BJ (cell line): ENCODE measurements at regions not wholly inside any gene's neighbourhood (a gene's known extent, or its start where the extent isn't known, plus 50 kb on each side); places are given as distances from the start of the nearest gene placed in this dataset.

Experiments used
- CTCF ChIA-PET: fragments of 350-600 bp; formaldehyde crosslinking; extraction: SDS; loops from one replicate; lab custom pipeline; 2021; ENCODE audit warnings: antibody characterized with exemption, inconsistent platforms; lab: Yijun Ruan, JAX
- POLR2A ChIA-PET: fragments of 300-600 bp; sonication (Branson Sonifier 250); formaldehyde crosslinking; extraction: SDS; loops from one replicate; lab custom pipeline; 2021; ENCODE audit warnings: antibody characterized with exemption; lab: Charles Lee
- DNase-seq: peaks from one replicate; pipeline ENCODE4 v3.0.0-alpha.2; 2011; ENCODE audit warnings: low read depth
- H3K27me3 ChIP-seq: 2 replicates; pipeline ENCODE4 v1.6.0; 2011; ENCODE audit warnings: low read length; ENCODE audit not compliant: control insufficient read depth, insufficient read depth
- H3K36me3 ChIP-seq: 2 replicates; pipeline ENCODE4 v1.5.1; 2011; ENCODE audit warnings: low read length; ENCODE audit not compliant: control insufficient read depth, insufficient read depth
- H3K4me3 ChIP-seq: 2 replicates; pipeline ENCODE4 v1.5.1; 2011; ENCODE audit warnings: low read depth, mild to moderate bottlenecking, control low read depth, low read length
- TF ChIP-seq, protein P1 (sequence below): IDR thresholded peaks from 2 replicates; pipeline ENCODE4 v1.5.1; 2011; ENCODE audit warnings: low read depth, mild to moderate bottlenecking, control low read depth, inconsistent platforms, low read length, moderate library complexity; ENCODE audit not compliant: insufficient read depth

DNA sequence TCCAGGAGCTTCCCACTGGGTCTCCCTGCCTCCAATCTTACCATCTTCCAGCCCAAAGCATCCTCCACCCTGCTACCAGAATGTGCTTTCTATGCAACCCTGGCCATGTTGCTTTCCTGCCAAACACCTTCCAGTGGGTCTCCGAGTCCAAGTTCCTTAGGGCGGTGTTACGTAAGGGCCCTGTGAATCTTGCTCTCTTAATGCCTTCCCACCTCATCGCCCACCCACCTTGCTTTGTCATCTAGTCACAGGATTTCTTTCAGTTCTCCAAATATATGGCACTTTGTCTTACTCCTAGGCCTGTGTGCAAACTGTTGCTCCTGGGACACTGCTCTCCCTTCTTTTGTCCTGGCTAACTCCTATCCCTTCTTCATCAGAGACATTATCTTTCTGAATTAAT, 344.5 kb downstream of the RPS24 start:
- Histone ChIP-seq H3K36me3 (no peaks in the 10 kb centered on the region), H3K4me3 (no peak overlapping the region), H3K27me3 (peaks cover 6% of the 10 kb centered on the region)
- TF ChIP-seq, protein P1, sequence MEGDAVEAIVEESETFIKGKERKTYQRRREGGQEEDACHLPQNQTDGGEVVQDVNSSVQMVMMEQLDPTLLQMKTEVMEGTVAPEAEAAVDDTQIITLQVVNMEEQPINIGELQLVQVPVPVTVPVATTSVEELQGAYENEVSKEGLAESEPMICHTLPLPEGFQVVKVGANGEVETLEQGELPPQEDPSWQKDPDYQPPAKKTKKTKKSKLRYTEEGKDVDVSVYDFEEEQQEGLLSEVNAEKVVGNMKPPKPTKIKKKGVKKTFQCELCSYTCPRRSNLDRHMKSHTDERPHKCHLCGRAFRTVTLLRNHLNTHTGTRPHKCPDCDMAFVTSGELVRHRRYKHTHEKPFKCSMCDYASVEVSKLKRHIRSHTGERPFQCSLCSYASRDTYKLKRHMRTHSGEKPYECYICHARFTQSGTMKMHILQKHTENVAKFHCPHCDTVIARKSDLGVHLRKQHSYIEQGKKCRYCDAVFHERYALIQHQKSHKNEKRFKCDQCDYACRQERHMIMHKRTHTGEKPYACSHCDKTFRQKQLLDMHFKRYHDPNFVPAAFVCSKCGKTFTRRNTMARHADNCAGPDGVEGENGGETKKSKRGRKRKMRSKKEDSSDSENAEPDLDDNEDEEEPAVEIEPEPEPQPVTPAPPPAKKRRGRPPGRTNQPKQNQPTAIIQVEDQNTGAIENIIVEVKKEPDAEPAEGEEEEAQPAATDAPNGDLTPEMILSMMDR: no peak
- no peak for DNase-seq
- ChIA-PET CTCF (no interaction called here), POLR2A (no interaction called here)

DNA sequence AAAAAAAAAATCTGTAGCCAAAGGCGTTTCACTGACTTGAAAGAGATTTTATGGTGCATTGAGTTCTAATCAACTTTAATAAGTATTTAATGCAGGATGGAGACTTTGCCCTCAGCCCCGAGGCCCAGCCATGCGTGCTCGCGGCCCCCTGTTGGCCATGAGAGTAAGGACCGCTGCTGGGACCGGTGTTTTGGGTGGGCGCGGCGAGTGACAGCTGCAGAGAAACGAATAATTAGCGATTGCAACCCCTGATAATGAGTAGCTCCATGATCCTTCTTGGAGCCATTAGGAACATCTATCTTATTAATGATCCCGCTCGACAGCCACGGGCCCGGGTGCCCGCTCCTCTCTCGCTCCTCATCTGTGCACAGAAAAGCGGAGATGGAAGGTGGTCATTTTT, 347.4 kb downstream of the RPS24 start:
- POLR2A ChIA-PET: no interaction called here

DNA sequence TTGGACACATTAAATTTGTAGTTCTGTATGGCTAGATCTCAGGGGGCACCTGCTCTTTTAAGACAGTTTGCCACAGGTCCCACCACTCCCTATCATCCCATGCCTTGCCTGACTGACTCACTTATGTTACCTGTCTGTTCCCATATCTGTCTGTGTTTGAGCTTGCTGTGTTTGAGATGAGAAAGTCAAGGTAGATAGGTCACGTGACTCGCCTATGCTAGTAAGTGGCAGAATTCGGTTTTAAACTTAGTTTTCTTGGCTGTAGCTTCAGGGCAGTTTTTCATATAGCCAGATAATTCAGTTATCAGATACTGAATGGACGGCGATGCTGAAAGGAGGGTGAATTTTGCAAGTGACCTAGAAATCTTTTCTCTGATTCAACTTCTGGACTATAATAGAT, 348.4 kb downstream of the RPS24 start:
- DNase-seq: no peak
- TF ChIP-seq, protein P1: no peak
- CTCF ChIA-PET: interaction anchor here (1.1 kb wide), 1 partner anchor 11 kb away, joined by 4 read pairs; no protein-coding TSS in a partner anchor
- Histone ChIP-seq H3K36me3 (no peaks in the 10 kb centered on the region), H3K27me3 (peaks cover 7% of the 10 kb centered on the region), H3K4me3 (no peak overlapping the region)
- POLR2A ChIA-PET: no interaction called here

More for the DNA sequence above, 347.4 kb downstream of the RPS24 start:
- TF ChIP-seq, protein P1: peak; percentile 53
- Histone ChIP-seq H3K27me3 (peaks cover 7% of the 10 kb centered on the region), H3K4me3 (no peak overlapping the region), H3K36me3 (no peaks in the 10 kb centered on the region)
- CTCF ChIA-PET: interaction anchor here (0.6 to 1.1 kb wide), 2 partner anchors 10 to 1974 kb away, joined by 3 to 4 read pairs; no protein-coding TSS in a partner anchor
- DNase-seq: no peak

DNA sequence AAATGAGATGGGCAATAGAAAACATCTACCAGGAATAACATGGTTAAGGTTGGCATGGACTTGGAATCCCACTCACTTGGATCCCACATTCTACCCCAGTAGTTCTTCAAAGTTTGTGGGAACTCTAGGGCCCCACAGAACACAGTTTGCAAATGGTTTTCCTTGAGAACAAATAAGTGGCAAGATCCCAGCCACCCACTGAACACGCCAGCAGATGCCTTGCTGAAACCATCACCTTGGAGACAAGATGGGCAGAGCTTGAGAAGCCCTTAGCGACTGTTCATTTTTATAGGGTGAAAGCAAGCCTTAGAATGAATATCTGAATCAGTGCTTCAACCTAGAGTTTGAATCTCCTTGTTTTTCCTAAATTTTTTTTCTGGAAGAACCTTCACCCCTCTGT, 349.1 kb downstream of the RPS24 start:
- TF ChIP-seq, protein P1: no peak

DNA sequence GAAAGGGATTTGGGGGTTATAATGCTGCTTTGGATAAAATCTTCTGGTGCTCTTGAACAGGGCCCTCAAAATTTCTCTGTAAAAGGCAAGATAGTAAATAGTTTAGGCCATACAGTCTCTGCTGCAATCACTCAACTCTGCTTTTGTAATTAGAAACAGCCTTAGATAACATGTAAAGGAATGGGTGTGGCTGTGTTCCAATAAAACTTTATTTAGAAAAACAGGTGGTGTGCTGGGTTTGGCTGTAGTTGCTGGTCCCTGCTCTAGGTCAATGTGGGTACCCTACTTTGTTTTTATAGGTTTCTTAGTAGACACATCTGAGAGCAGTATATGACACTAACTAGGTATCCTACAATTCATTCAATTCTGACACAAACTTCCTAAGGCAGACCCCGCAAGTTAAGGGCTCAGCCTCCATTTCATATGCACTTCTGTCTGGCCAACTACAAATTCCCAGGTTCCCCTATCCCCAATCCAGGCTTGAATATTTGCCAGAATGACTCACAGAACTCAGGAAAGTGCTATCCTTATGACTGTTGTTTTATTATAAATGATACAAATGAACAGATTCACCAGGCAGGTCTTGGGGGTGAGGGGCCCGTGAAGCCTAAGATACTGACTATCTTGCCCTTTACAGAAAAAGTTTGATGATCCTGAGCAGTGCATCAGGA, 349.9 kb downstream of the RPS24 start:
- TF ChIP-seq, protein P1: no peak
- Histone ChIP-seq H3K36me3 (no peaks in the 10 kb centered on the region), H3K27me3 (peaks cover 9% of the 10 kb centered on the region), H3K4me3 (no peak overlapping the region)
- POLR2A ChIA-PET: no interaction called here
- CTCF ChIA-PET: no interaction called here
- no peak for DNase-seq

More for the DNA sequence above, 349.1 kb downstream of the RPS24 start:
- ChIA-PET CTCF (no interaction called here), POLR2A (no interaction called here)
- no peak for DNase-seq
- Histone ChIP-seq H3K36me3 (no peaks in the 10 kb centered on the region), H3K4me3 (no peak overlapping the region), H3K27me3 (peaks cover 7% of the 10 kb centered on the region)
